ENCODE measurements at regions not wholly inside any gene's neighbourhood (a gene's known extent, or its start where the extent isn't known, plus 50 kb on each side); places are given as distances from the start of the nearest gene placed in this dataset.
"Not testable (repeated sequence)": the region's sequence is repeated elsewhere in the genome, so short reads cannot be mapped to it uniquely, and the experiment has no call there.

DNA sequence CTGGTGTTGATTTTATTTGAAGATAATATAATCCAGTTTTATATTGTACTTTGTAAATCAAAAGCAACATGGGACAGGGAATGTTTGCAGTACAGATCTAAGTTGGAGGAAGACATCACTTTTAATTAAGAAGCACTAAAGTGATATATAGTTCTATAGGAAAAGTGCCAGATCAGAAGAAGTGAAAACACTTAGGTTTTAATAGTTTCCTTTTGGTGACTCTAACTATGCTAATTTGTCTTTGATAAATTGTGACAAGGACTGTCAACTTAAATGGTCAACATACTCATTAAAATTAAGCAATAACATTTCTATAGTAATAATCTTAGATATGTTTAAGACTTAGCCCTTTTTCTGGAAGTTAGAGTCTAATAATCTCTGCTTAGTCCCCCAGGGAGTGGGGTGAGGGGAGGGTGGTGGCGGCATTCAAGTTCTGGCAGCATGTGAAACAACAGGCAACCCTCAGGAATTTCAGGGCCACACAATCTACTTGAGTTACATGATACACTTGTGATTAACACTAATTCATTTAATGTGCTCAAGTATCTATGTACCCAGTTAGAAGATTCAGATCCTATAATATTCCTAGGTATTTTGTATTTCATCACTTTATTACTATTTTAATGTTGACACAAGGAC lies 1026.5 kb downstream of the NR2F1-AS1 start:
- DNase-seq (ENCODE audit: low spot score): no peak

GRCh38 chr5:92553326-92553725 lies 1027.7 kb downstream of the NR2F1-AS1 start:
- DNase-seq (ENCODE audit: low spot score): no peak

- no peak for DNase-seq (ENCODE audit: low spot score)
These were observed 1028.5 kb downstream of the NR2F1-AS1 start for GRCh38 chr5:92552206-92553160.

GRCh38 chr5:92548346-92548745 lies 1032.7 kb downstream of the NR2F1-AS1 start:
- DNase-seq (ENCODE audit: low spot score): no peak

DNA sequence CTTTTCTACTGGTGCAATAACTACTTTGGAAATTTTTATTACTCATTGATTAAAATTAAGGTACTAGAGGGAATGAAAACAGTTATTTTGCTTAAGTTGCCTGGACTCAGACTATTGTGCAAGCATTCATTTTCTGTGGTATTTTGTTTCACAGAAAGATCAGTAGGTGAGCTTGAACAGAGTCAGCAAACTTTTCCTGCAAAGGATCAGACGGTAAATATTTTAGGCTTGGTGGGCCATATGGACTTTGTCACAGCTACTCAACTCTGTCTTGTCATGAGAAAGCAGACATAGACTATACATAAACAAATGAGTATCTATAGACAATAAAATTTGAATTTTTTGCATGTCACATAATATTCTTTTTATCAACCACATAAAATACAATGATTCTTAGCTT lies 1036.4 kb downstream of the NR2F1-AS1 start:
- no peak for DNase-seq (ENCODE audit: low spot score)

- no peak for DNase-seq (ENCODE audit: low spot score)
These were observed 1037.0 kb downstream of the NR2F1-AS1 start for GRCh38 chr5:92544036-92544435.

- no peak for DNase-seq (ENCODE audit: low spot score)
These were observed 1037.8 kb downstream of the NR2F1-AS1 start for GRCh38 chr5:92543201-92543600.

GRCh38 chr5:92542017-92542416 lies 1039.0 kb downstream of the NR2F1-AS1 start:
- DNase-seq (ENCODE audit: low spot score): not testable (repeated sequence)

DNA sequence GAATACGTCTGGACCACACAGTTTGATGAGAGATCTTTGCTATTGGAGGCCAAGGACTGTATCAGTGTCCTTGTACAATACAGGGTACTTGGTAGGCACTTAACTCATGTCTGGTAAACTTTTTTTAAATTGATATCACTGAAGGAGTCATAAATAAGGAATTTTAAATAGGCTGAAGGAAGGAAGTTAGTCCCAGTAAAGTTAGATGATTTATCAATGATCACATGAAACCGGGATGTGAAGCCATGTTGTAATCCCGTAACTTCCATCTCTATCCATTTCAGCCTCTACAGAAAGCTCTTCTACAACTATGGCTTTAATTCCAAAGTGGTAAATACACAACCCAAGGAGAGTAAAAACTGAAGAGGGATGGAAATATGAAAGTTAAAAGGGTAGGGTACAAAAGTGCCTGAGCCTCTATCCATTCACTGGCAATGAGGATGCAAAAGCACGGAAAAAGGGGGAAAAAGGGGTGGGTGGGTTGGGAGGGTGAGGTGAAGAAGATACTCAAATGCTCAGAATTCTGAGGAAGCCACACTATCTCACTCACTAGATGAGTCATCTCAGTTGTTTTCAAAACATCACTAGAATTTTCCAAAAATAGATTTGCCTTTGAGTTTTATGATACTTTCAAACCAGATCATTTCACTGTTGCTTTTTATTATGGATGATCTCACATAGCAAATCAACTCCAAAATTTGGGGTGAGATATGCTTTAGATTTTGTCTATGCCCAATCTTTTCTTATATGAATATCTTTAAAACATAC lies 1053.5 kb downstream of the NR2F1-AS1 start:
- no peak for DNase-seq (ENCODE audit: low spot score)

- DNase-seq (ENCODE audit: low spot score): no peak
These were observed 1055.9 kb downstream of the NR2F1-AS1 start for GRCh38 chr5:92525131-92525530.

DNA sequence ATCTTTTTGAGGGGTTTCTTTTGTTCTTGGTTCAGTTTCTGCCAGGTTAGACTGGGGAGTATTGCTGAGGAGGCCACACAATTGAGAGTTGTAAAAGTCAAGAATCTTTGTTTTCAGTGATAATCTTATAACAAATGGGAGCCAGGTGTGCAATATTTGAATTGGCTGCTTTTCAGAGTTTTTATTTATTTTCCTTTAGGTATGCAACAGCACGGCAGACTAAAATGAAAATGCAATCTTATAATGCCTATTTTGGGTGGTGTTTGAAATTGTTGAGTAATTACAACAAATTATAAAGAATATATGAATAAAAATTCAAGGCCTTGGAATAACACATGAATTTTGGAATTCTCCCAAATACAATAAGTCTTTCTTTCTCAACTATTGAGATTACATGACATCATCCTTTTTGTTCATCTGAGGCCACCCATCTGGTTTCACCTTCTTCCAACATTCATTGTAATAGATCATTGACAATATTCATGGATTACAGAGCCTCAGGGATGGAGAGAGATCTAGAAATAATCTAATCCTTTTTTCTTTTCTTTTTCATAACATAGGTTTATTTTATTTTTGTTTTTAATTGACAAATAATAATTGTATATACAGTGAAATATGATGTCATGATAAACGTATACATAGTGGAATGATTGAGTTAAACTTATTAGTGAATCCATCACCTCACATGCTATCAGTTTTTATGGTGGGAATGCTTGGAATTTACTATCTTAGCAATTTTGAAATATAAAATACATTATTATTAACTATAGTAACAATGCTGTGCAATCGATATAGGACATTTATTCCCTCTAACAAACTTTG lies 1061.0 kb downstream of the NR2F1-AS1 start:
- DNase-seq (ENCODE audit: low spot score): no peak

GRCh38 chr5:92518318-92518904 lies 1062.6 kb downstream of the NR2F1-AS1 start:
- DNase-seq (ENCODE audit: low spot score): no peak

DNA sequence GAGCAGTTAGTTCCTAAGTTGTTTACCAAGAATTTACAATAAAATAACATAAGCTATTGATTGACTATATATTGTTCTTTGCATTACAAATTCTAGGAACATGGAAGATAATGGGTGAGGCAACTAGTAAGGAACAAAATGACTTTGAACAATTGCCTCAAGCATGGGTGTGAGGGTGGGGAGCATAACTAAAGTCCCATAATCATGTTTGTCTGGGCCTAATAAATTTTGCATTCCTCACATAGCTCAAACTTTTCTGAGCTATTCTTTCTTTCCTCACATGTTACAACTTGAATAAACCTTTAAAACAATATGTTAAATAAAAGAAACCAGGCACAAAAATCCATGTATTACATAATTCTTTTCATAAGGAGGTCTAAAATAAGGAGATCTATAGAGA lies 1066.1 kb downstream of the NR2F1-AS1 start:
- DNase-seq (ENCODE audit: low spot score): no peak

DNA sequence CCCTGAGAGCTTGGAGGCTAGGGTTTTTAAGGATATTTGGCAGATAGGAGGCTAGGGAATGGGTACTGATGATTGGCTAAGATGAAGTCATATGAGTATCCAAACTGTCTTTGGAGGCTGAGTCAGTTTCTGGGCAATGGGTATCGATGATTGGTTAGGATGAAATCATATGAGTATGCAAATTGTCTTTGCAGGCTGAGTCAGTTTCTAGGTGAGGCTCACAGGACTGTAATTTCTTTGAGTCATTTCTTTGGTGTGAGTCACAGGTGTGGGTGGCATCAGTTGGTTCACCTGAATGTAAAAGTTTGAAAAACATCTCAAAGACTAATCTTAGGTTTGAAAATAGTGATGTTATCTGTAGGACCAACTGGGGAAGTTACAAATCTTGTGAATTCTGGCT lies 1068.0 kb downstream of the NR2F1-AS1 start:
- DNase-seq (ENCODE audit: low spot score): no peak

- DNase-seq (ENCODE audit: low spot score): no peak
These were observed 1072.7 kb downstream of the NR2F1-AS1 start for GRCh38 chr5:92508271-92508670.

- DNase-seq (ENCODE audit: low spot score): no peak
These were observed 1075.1 kb downstream of the NR2F1-AS1 start for GRCh38 chr5:92505925-92506324.

DNA sequence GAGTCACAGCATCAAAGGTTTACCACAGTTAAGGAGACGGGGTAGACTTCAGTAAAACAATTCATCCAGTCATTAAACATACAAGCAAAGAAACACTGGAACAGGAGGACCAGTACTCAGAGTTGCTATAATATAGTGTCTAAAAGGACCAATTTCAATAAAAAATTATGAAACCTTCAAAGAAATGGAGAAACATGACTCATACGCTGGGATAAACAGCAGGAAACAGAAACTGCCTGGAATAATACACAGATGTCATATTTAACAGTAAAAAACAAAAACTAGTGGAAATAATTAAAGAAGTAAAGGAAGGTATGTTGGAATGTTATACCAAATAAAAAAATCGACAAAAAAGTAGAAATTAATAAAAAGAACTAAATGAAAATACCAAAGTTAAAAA lies 1075.9 kb downstream of the NR2F1-AS1 start:
- no peak for DNase-seq (ENCODE audit: low spot score)

DNA sequence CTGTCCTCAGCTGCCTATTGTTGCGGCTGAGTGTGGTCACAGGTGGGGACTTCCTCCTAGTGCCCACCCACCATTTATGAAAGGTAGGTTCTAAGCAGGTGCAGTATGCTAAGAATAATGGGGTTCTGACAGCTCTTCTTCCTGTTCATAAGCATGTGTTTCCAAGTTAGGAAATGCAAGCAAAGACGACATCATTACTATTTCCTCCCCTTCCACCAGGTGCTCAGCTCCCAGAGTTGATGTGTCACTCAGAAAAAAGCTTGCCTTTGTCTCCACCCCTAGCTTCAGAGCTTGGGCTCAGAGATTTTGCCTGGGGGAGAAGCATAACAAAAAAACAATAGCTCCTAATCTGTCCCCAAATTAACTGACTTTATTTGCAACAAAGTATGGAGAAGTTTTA lies 1076.7 kb downstream of the NR2F1-AS1 start:
- no peak for DNase-seq (ENCODE audit: low spot score)

DNA sequence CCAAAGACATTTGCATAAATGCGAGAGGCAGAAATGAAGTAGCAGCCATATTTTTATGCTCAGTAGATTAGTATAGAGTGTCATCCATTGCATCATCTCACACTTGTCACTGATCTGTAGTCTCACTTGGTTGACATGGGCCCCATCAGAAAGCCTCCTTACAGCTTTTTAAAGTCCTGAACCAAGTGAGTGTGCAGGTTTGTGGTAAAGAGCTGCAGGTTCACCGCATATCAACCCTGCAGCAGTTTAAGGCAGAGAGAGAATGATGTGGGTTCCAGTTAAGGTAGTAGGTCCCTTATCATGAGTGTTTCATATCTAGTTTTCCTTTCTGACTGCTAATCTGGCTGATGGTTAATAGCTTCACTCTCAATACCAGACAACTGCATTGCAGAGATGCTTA lies 1080.3 kb downstream of the NR2F1-AS1 start:
- no peak for DNase-seq (ENCODE audit: low spot score)

DNA sequence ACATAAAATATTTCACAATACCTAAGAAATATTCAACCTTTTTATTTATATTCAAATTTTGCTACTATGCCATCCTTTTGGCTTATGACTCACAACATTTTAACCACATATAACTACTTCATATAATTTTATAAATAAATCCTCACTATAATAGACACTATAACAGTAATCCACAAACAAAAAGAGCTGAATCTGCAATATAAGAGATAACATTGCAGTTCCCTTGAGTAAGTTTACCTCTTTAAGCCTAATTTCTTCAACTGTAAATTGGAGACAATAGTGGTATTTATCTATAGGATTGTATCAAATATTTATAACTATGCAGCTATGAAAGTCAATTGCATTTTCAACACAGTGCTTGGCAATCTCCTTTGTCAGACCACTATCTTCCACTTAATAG lies 1084.5 kb downstream of the NR2F1-AS1 start:
- no peak for DNase-seq (ENCODE audit: low spot score)

GRCh38 chr5:92494508-92494907 lies 1086.5 kb downstream of the NR2F1-AS1 start:
- DNase-seq (ENCODE audit: low spot score): no peak
